ENCODE measurements at regions not wholly inside any gene's neighbourhood (a gene's known extent, or its start where the extent isn't known, plus 50 kb on each side); places are given as distances from the start of the nearest gene placed in this dataset.

- DNase-seq (ENCODE audit: low spot score), result no peak
- Histone ChIP-seq H3K27ac (no peak overlapping the region), H3K9me3 (no peaks in the 10 kb centered on the region), H3K4me3 (no peak overlapping the region), H3K36me3 (no peaks in the 10 kb centered on the region), H3K27me3 (replicated peaks; ENCODE audit: insufficient read depth) (no peaks in the 10 kb centered on the region), H3K4me1 (replicated peaks) (no peaks in the 10 kb centered on the region)
- TF ChIP-seq CTCF (IDR thresholded peaks at IDR 0.05), result no peak
- no peak for TF ChIP-seq POLR2AphosphoS5 (IDR thresholded peaks at IDR 0.05)
- TF ChIP-seq POLR2A (IDR thresholded peaks at IDR 0.05), result no peak
- WGBS, result 94% methylated on average over 1 of the region's 1 CpG
- intact Hi-C loops (cut with DNase I), result loop anchor here (10.0 kb wide), 1 partner anchor 57 kb away; no protein-coding TSS in a partner anchor
These were observed 391.7 kb downstream of the WDR72 start for GRCh38 chr15:53367740-53368139.

GRCh38 chr15:53360881-53361280, 398.6 kb downstream of the WDR72 start:
- Histone ChIP-seq H3K36me3 (no peaks in the 10 kb centered on the region), H3K4me3 (no peak overlapping the region), H3K27ac (no peak overlapping the region), H3K27me3 (replicated peaks; ENCODE audit: insufficient read depth) (no peaks in the 10 kb centered on the region), H3K9me3 (no peaks in the 10 kb centered on the region), H3K4me1 (replicated peaks) (no peaks in the 10 kb centered on the region)
- WGBS, result 60% methylated on average over 4 of the region's 4 CpGs
- no peak for DNase-seq (ENCODE audit: low spot score)
- TF ChIP-seq CTCF (IDR thresholded peaks at IDR 0.05) (no peak), POLR2AphosphoS5 (IDR thresholded peaks at IDR 0.05) (no peak), POLR2A (IDR thresholded peaks at IDR 0.05) (no peak)
- intact Hi-C loops (cut with DNase I), result loop anchor here (10.0 kb wide), 1 partner anchor 64 kb away; no protein-coding TSS in a partner anchor

- Histone ChIP-seq H3K36me3 (no peaks in the 10 kb centered on the region), H3K9me3 (no peaks in the 10 kb centered on the region), H3K27me3 (replicated peaks; ENCODE audit: insufficient read depth) (no peaks in the 10 kb centered on the region), H3K4me3 (no peak overlapping the region), H3K27ac (no peak overlapping the region), H3K4me1 (replicated peaks) (no peaks in the 10 kb centered on the region)
- DNase-seq (ENCODE audit: low spot score), result no peak
- TF ChIP-seq CTCF (IDR thresholded peaks at IDR 0.05), result no peak
- no peak for TF ChIP-seq POLR2AphosphoS5 (IDR thresholded peaks at IDR 0.05)
- no peak for TF ChIP-seq POLR2A (IDR thresholded peaks at IDR 0.05)
- intact Hi-C loops (cut with DNase I), result no loop called here
- 57% methylated on average over 2 of the region's 2 CpGs for WGBS
These were observed 400.4 kb downstream of the WDR72 start for GRCh38 chr15:53359038-53359437.

- no peak for TF ChIP-seq POLR2AphosphoS5 (IDR thresholded peaks at IDR 0.05)
- TF ChIP-seq CTCF (IDR thresholded peaks at IDR 0.05), result no peak
- Histone ChIP-seq H3K27ac (no peak overlapping the region), H3K4me3 (no peak overlapping the region), H3K27me3 (replicated peaks; ENCODE audit: insufficient read depth) (no peaks in the 10 kb centered on the region), H3K9me3 (no peaks in the 10 kb centered on the region), H3K36me3 (no peaks in the 10 kb centered on the region), H3K4me1 (replicated peaks) (no peaks in the 10 kb centered on the region)
- no peak for DNase-seq (ENCODE audit: low spot score)
- intact Hi-C loops (cut with DNase I), result no loop called here
These were observed 404.6 kb downstream of the WDR72 start for GRCh38 chr15:53354874-53355273.

GRCh38 chr15:53351373-53351772, 408.1 kb downstream of the WDR72 start:
- Histone ChIP-seq H3K4me1 (replicated peaks) (no peaks in the 10 kb centered on the region), H3K36me3 (no peaks in the 10 kb centered on the region), H3K4me3 (no peak overlapping the region), H3K9me3 (no peaks in the 10 kb centered on the region), H3K27me3 (replicated peaks; ENCODE audit: insufficient read depth) (no peaks in the 10 kb centered on the region), H3K27ac (no peak overlapping the region)
- 68% methylated on average over 3 of the region's 3 CpGs for WGBS
- TF ChIP-seq POLR2A (IDR thresholded peaks at IDR 0.05) (no peak), POLR2AphosphoS5 (IDR thresholded peaks at IDR 0.05) (no peak), CTCF (IDR thresholded peaks at IDR 0.05) (no peak)
- DNase-seq (ENCODE audit: low spot score), result no peak
- intact Hi-C loops (cut with DNase I), result no loop called here
